HFFc6 (cell line): ENCODE measurements at regions not wholly inside any gene's neighbourhood (a gene's known extent, or its start where the extent isn't known, plus 50 kb on each side); places are given as distances from the start of the nearest gene placed in this dataset.

Experiments
- DNase-seq: peaks from one replicate; pipeline ENCODE4 v3.0.0-alpha.2; 2018
- H3K27ac Mint-ChIP-seq: 2 replicates; pipeline ENCODE4 v1.8.0; 2020; ENCODE audit warnings: mild to moderate bottlenecking, mixed read lengths
- H3K27me3 Mint-ChIP-seq: 2 replicates; pipeline ENCODE4 v1.8.0; 2021; ENCODE audit warnings: mild to moderate bottlenecking, moderate library complexity, mixed read lengths; ENCODE audit not compliant: insufficient read depth
- H3K36me3 Mint-ChIP-seq: 2 replicates; pipeline ENCODE4 v1.8.0; 2021; ENCODE audit warnings: low read depth, mixed read lengths
- H3K4me1 Mint-ChIP-seq: 2 replicates; pipeline ENCODE4 v1.8.0; 2020; ENCODE audit warnings: low read depth, mixed read lengths
- H3K4me3 Mint-ChIP-seq: 2 replicates; pipeline ENCODE4 v1.8.0; 2020; ENCODE audit warnings: mild to moderate bottlenecking, moderate library complexity, mixed read lengths
- H3K9me3 Mint-ChIP-seq: 2 replicates; pipeline ENCODE4 v1.8.0; 2020; ENCODE audit warnings: mild to moderate bottlenecking, mixed read lengths
- TF ChIP-seq, protein P1 (sequence below): fragments of 200-600 bp; sonication (generic); IDR thresholded peaks from 2 replicates; pipeline ENCODE4 v1.5.0; 2021; ENCODE audit warnings: antibody characterized with exemption, mild to moderate bottlenecking

DNA sequence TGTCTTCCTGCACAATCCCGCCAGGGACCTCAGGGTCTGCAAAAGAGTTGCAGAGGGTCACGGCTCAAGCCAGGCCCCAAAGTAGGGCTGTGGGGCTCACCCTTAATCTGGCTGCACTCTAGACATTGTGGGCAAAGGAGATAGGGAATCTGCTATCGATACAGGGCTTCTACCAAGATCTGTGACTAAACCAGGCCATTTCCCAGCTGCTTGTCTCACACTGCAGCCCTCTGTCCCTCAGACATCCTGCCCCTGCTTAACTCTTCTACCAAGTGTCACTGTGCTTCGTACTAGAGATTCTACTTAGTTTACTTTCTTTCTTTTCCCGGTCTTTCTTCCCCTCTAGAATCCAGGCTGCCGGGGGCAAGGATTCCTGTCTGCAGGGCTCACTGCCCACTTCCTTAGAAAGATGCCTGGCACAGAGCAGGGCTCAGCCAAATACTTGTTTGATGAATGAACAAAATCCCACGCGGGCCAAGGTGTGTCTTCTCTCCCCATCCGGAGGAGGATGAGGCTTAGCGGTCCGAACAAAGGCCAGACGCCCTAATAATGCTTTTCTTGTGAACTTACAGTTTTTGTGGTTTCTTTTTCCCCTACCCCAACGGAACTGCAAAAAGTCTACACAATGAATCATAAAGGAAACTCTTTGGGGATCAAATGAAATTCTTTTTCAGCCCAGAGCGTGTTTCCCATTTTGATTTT lies 61.3 kb upstream of the ANO1 start:
- Mint-ChIP-seq H3K4me3 (peak overlapping the region; percentile 75), H3K9me3 (no peaks in the 10 kb centered on the region), H3K36me3 (no peaks in the 10 kb centered on the region), H3K27ac (peak overlapping the region; percentile 60), H3K27me3 (peaks cover 8% of the 10 kb centered on the region), H3K4me1 (peaks cover 41% of the 10 kb centered on the region)
- TF ChIP-seq, protein P1, sequence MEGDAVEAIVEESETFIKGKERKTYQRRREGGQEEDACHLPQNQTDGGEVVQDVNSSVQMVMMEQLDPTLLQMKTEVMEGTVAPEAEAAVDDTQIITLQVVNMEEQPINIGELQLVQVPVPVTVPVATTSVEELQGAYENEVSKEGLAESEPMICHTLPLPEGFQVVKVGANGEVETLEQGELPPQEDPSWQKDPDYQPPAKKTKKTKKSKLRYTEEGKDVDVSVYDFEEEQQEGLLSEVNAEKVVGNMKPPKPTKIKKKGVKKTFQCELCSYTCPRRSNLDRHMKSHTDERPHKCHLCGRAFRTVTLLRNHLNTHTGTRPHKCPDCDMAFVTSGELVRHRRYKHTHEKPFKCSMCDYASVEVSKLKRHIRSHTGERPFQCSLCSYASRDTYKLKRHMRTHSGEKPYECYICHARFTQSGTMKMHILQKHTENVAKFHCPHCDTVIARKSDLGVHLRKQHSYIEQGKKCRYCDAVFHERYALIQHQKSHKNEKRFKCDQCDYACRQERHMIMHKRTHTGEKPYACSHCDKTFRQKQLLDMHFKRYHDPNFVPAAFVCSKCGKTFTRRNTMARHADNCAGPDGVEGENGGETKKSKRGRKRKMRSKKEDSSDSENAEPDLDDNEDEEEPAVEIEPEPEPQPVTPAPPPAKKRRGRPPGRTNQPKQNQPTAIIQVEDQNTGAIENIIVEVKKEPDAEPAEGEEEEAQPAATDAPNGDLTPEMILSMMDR = no peak
- DNase-seq = peak; percentile 64

DNA sequence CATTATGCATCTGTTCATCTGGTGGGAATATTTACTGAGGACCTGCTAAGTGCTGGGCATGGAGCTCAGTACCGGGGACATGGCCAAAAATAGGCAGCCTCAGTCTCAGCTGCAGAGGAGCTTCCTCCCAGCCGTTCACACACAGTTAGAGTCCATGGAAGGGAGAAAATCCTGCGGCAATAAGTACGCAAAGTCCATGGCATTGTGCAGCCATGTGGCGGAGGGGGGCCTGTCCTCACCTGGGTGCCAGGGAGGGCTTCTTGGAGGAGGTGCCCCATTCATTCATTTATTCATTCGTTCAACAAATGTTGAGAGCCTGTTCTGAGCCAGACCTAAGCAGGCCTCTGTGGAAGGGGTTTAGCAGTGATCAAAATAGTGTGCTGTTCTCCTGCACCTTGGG lies 59.3 kb upstream of the ANO1 start:
- DNase-seq = no peak
- Mint-ChIP-seq H3K36me3 (peaks cover 5% of the 10 kb centered on the region), H3K4me1 (peaks cover 41% of the 10 kb centered on the region), H3K27ac (no peak overlapping the region; the same call in 1 of the 2 replicates), H3K9me3 (peaks cover 4% of the 10 kb centered on the region; the same call in 1 of the 2 replicates), H3K4me3 (no peak overlapping the region), H3K27me3 (peaks cover 21% of the 10 kb centered on the region)
- TF ChIP-seq, protein P1 = no peak

DNA sequence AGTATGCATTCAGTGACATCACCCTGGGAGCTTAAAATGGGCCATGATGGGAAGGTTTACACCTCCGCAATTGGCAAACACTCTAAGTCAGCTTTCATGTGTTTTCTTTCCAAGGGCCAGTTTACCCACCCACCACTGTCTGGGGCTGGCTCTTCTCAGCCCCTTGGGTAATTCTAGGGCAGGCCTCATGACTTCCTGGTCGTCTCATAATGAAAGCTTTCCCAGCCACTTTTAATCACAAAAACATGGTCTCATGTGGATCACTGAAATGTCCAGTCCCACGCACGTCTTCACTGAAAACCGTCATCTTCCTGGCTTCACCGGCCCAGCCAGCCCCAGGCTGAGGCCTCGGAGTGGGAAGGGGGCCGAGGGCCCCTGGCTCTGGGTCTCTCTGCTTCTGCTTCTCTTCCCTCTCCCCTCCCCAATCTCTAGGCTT lies 58.5 kb upstream of the ANO1 start:
- Mint-ChIP-seq H3K27ac (no peak overlapping the region), H3K4me1 (peaks cover 41% of the 10 kb centered on the region), H3K4me3 (no peak overlapping the region), H3K9me3 (peaks cover 4% of the 10 kb centered on the region; the same call in 1 of the 2 replicates), H3K36me3 (peaks cover 5% of the 10 kb centered on the region), H3K27me3 (peaks cover 29% of the 10 kb centered on the region)
- no peak for DNase-seq
- TF ChIP-seq, protein P1 = no peak

DNA sequence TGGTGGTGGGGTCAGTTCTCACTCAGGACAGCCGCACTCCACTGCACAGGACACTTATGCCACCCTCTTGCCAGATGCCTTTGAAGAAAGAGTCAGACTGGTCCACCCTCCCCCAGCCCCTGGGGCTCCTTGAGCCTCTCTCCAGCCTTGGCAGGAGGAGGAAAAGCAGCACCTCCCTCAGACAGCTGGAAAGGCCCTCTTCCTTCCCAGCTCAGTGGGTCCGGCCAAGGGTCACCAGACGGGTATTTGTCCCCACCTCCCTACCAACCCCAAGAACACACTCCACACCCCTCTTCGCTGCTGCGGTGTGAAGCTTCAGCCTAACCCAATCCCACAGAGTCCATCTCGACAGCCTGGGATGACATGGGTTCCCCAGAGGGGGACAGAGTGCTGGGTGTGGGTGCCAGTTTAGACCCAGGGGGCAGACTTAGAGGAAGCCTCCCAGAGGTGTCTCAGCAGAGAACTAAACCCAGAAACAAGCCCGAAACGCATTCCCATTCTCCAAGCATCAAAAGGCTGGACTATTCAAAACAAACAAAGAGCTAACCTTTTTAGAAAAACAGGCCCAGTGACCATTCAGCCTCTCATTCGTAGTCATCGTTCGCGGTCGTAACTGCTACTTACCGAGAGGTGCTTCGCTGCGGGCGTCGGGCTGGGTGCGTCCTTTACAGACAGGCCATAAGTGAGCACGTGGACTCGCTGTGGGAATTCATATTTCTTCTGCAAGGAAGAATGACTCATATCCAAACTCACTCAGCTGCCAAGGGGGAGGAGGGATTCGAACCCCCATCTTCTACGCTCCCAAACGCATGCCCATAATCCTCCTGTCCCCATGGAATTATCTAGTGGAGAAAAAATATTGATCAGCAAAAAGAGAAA lies 57.5 kb upstream of the ANO1 start:
- H3K4me1 Mint-ChIP-seq = peaks cover 41% of the 10 kb centered on the region
- peaks cover 5% of the 10 kb centered on the region for H3K36me3 Mint-ChIP-seq
- TF ChIP-seq, protein P1 = no peak
- peak overlapping the region; percentile 2; the same call in 1 of the 2 replicates for H3K27ac Mint-ChIP-seq
- H3K9me3 Mint-ChIP-seq = peaks cover 4% of the 10 kb centered on the region; the same call in 1 of the 2 replicates
- peaks cover 28% of the 10 kb centered on the region for H3K27me3 Mint-ChIP-seq
- no peak for DNase-seq
- H3K4me3 Mint-ChIP-seq = no peak overlapping the region

DNA sequence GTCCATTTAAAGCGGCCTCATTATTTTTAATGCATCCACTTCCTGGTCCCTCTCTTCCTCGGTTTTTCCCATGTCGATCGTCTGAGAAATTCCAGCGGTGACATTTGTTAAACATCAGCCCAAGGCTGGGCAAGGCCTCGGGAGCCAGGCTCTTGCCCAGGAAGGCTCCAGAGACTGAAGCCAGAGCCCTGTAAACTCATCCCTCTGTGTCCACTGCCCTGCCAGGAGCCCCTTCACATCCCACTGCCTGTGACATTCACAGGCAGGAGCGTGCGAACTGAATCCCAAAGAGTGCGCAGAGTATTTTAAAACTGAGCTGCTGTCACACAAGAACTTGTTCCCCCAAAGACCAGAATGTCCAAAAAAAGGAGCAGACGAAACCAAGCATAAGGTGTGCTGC lies 56.5 kb upstream of the ANO1 start:
- Mint-ChIP-seq H3K27ac (no peak overlapping the region), H3K27me3 (peaks cover 28% of the 10 kb centered on the region), H3K9me3 (peaks cover 4% of the 10 kb centered on the region; the same call in 1 of the 2 replicates), H3K36me3 (peaks cover 5% of the 10 kb centered on the region), H3K4me3 (no peak overlapping the region), H3K4me1 (peaks cover 35% of the 10 kb centered on the region)
- TF ChIP-seq, protein P1 = no peak
- DNase-seq = no peak
